Natural killer cell (primary cell): ENCODE measurements at regions not wholly inside any gene's neighbourhood (a gene's known extent, or its start where the extent isn't known, plus 50 kb on each side); places are given as distances from the start of the nearest gene placed in this dataset.

Experiments used
- ATAC-seq, 3 donors: fragments of 150-1000 bp in 2 of 3; fragments of 200-7000 bp in 1 of 3; cut with Tn5 transposase; 1 replicate in 1 of 3; 2 replicates in 2 of 3; pipeline ENCODE4 v1.10.0; 2021; ENCODE audit warnings: mild to moderate bottlenecking in 2 of 3, moderate library complexity in 2 of 3
- DNase-seq, 2 donors: peaks; one replicate each; pipeline versions ENCODE4 v3.0.0 to v3.0.0-alpha.2; 2013 to 2021; ENCODE audit warnings: mixed read lengths in 1 of 2
- H3K27ac ChIP-seq: one replicate; pipeline ENCODE4 v1.5.1; 2013; ENCODE audit warnings: mild to moderate bottlenecking, low read length
- H3K27me3 ChIP-seq: one replicate; pipeline ENCODE4 v1.6.1; 2013; ENCODE audit warnings: low read length; ENCODE audit not compliant: control insufficient read depth, insufficient read depth
- H3K36me3 ChIP-seq: one replicate; pipeline ENCODE4 v1.6.1; 2013; ENCODE audit warnings: low read length; ENCODE audit not compliant: control insufficient read depth, insufficient read depth
- H3K4me1 ChIP-seq: one replicate; pipeline ENCODE4 v1.6.1; 2013; ENCODE audit warnings: low read length; ENCODE audit not compliant: control insufficient read depth, insufficient read depth
- H3K4me3 ChIP-seq: one replicate; pipeline ENCODE4 v1.5.1; 2013; ENCODE audit warnings: low read length
- H3K9me3 ChIP-seq: one replicate; pipeline ENCODE4 v1.6.1; 2013; ENCODE audit warnings: low read length; ENCODE audit not compliant: control insufficient read depth, insufficient read depth
- H3K27ac Mint-ChIP-seq, 2 donors: one replicate each; pipeline ENCODE4 v1.8.0; 2022; ENCODE audit warnings: mild to moderate bottlenecking in 2 of 2, mixed read lengths in 2 of 2, moderate library complexity in 1 of 2
- H3K27me3 Mint-ChIP-seq, 2 donors: one replicate each; pipeline ENCODE4 v1.8.0; 2022; ENCODE audit warnings: low read depth in 2 of 2, mixed read lengths in 2 of 2
- H3K36me3 Mint-ChIP-seq: one replicate; pipeline ENCODE4 v1.8.0; 2022; ENCODE audit warnings: mixed read lengths
- H3K4me1 Mint-ChIP-seq, 2 donors: one replicate each; pipeline ENCODE4 v1.8.0; 2022; ENCODE audit warnings: mixed read lengths in 2 of 2
- H3K4me3 Mint-ChIP-seq: one replicate; pipeline ENCODE4 v1.8.0; 2022; ENCODE audit warnings: mild to moderate bottlenecking, moderate library complexity, mixed read lengths
- H3K9me3 Mint-ChIP-seq, 2 donors: one replicate each; pipeline ENCODE4 v1.8.0; 2022; ENCODE audit warnings: mixed read lengths in 2 of 2
- CTCF ChIP-seq: fragments of 200-600 bp; IDR thresholded peaks from one replicate; pipeline ENCODE4 v1.8.0; 2022; ENCODE audit warnings: antibody characterized with exemption
- WGBS: methylation state at CpG from one replicate; pipeline ENCODE4 v1.1.7; 2013; ENCODE audit warnings: missing lambda C conversion rate; ENCODE audit not compliant: insufficient coverage; 5-methylcytosine and 5-hydroxymethylcytosine counted together
- intact Hi-C: fragments of 100-400 bp; cut with micrococcal nuclease; formaldehyde crosslinking; loops from one replicate; pipeline ENCODE4 v1.14.2; 2022

GRCh38 chr5:90119531-90119971, 290.0 kb downstream of the CETN3 start:
- DNase-seq (no peak), ATAC-seq (no peak)
- no CpG with 5 or more reads among the region's 1 CpG for WGBS
- no peak overlapping the region for H3K4me3 ChIP-seq
- H3K27ac ChIP-seq = no peak overlapping the region
- no peaks in the 10 kb centered on the region for H3K36me3 Mint-ChIP-seq
- no peak overlapping the region for H3K4me3 Mint-ChIP-seq
- no peaks in the 10 kb centered on the region for H3K4me1 Mint-ChIP-seq
- H3K27me3 ChIP-seq = no peaks in the 10 kb centered on the region
- peaks cover 0 to 8% of the 10 kb centered on the region in 2 donors for H3K9me3 Mint-ChIP-seq
- no peak overlapping the region for H3K27ac Mint-ChIP-seq
- TF ChIP-seq CTCF = no peak
- H3K4me1 ChIP-seq = no peaks in the 10 kb centered on the region
- no peaks in the 10 kb centered on the region for H3K36me3 ChIP-seq
- intact Hi-C loops = no loop called here
- no peaks in the 10 kb centered on the region for H3K9me3 ChIP-seq
- H3K27me3 Mint-ChIP-seq = no peaks in the 10 kb centered on the region

- no peaks in the 10 kb centered on the region for H3K36me3 ChIP-seq
- H3K27me3 ChIP-seq = no peaks in the 10 kb centered on the region
- Mint-ChIP-seq H3K27me3 (no peaks in the 10 kb centered on the region), H3K4me1 (no peaks in the 10 kb centered on the region), H3K36me3 (no peaks in the 10 kb centered on the region), H3K9me3 (peaks cover 0 to 11% of the 10 kb centered on the region in 2 donors), H3K27ac (no peak overlapping the region), H3K4me3 (no peak overlapping the region)
- 100% methylated on average over 1 of the region's 1 CpG for WGBS
- intact Hi-C loops = no loop called here
- no peaks in the 10 kb centered on the region for H3K4me1 ChIP-seq
- DNase-seq (no peak), ATAC-seq (no peak)
- no peaks in the 10 kb centered on the region for H3K9me3 ChIP-seq
- no peak overlapping the region for H3K4me3 ChIP-seq
- no peak overlapping the region for H3K27ac ChIP-seq
- TF ChIP-seq CTCF = no peak
These were observed 292.6 kb downstream of the CETN3 start for GRCh38 chr5:90117005-90117404.

GRCh38 chr5:90113108-90113507, 296.4 kb downstream of the CETN3 start:
- DNase-seq (no peak), ATAC-seq (no peak)
- no peaks in the 10 kb centered on the region for H3K9me3 ChIP-seq
- H3K36me3 ChIP-seq = no peaks in the 10 kb centered on the region
- H3K4me1 Mint-ChIP-seq = no peaks in the 10 kb centered on the region
- H3K4me3 ChIP-seq = no peak overlapping the region
- peaks cover 0 to 9% of the 10 kb centered on the region in 2 donors for H3K9me3 Mint-ChIP-seq
- H3K36me3 Mint-ChIP-seq = no peaks in the 10 kb centered on the region
- no peaks in the 10 kb centered on the region for H3K27me3 ChIP-seq
- H3K27ac ChIP-seq = no peak overlapping the region
- H3K4me3 Mint-ChIP-seq = no peak overlapping the region
- H3K4me1 ChIP-seq = no peaks in the 10 kb centered on the region
- H3K27ac Mint-ChIP-seq = no peak overlapping the region
- 89% methylated on average over 1 of the region's 1 CpG for WGBS
- no peak for TF ChIP-seq CTCF
- intact Hi-C loops = no loop called here
- no peaks in the 10 kb centered on the region for H3K27me3 Mint-ChIP-seq

GRCh38 chr5:90112033-90112692, 297.4 kb downstream of the CETN3 start:
- TF ChIP-seq CTCF = no peak
- no peaks in the 10 kb centered on the region for H3K36me3 Mint-ChIP-seq
- peaks cover 0 to 9% of the 10 kb centered on the region in 2 donors for H3K9me3 Mint-ChIP-seq
- no peak for ATAC-seq
- Histone ChIP-seq H3K9me3 (no peaks in the 10 kb centered on the region), H3K27ac (no peak overlapping the region), H3K36me3 (no peaks in the 10 kb centered on the region), H3K4me1 (no peaks in the 10 kb centered on the region), H3K27me3 (no peaks in the 10 kb centered on the region), H3K4me3 (no peak overlapping the region)
- H3K4me1 Mint-ChIP-seq = no peaks in the 10 kb centered on the region
- no peaks in the 10 kb centered on the region for H3K27me3 Mint-ChIP-seq
- H3K4me3 Mint-ChIP-seq = no peak overlapping the region
- DNase-seq = no peak
- 94% methylated on average over 2 of the region's 2 CpGs for WGBS
- no peak overlapping the region for H3K27ac Mint-ChIP-seq
- intact Hi-C loops = no loop called here
